Calu3 (cell line): ENCODE measurements at regions not wholly inside any gene's neighbourhood (a gene's known extent, or its start where the extent isn't known, plus 50 kb on each side); places are given as distances from the start of the nearest gene placed in this dataset.

Source experiments
- BruUV-seq: library from RNA; stranded (reverse); fragments of 400-500 nt; replicated peaks from 2 replicates; lab custom pipeline; 2021; lab: Mats Ljungman, UMichigan
- CTCF ChIA-PET: fragments of 300-600 bp; sonication (Branson Sonifier 250); formaldehyde crosslinking; loops from one replicate; lab custom pipeline; 2022; ENCODE audit warnings: antibody characterized with exemption; lab: Charles Lee
- DNase-seq: peaks from one replicate; pipeline ENCODE4 v3.0.0; 2022
- H3K27ac Mint-ChIP-seq: one replicate; pipeline ENCODE4 v1.8.0; 2022; ENCODE audit warnings: mixed read lengths; ENCODE audit not compliant: unreplicated experiment
- H3K27me3 Mint-ChIP-seq: one replicate; pipeline ENCODE4 v1.8.0; 2022; ENCODE audit warnings: mixed read lengths; ENCODE audit not compliant: unreplicated experiment
- H3K36me3 Mint-ChIP-seq: one replicate; pipeline ENCODE4 v1.8.0; 2022; ENCODE audit warnings: mild to moderate bottlenecking, moderate library complexity, mixed read lengths; ENCODE audit not compliant: insufficient read depth, unreplicated experiment
- H3K4me1 Mint-ChIP-seq: one replicate; pipeline ENCODE4 v1.8.0; 2022; ENCODE audit warnings: mild to moderate bottlenecking, low read depth, mixed read lengths; ENCODE audit not compliant: unreplicated experiment
- H3K4me3 Mint-ChIP-seq: one replicate; pipeline ENCODE4 v1.8.0; 2022; ENCODE audit warnings: mild to moderate bottlenecking, low read depth, moderate library complexity, mixed read lengths; ENCODE audit not compliant: unreplicated experiment
- H3K9me3 Mint-ChIP-seq: one replicate; pipeline ENCODE4 v1.8.0; 2022; ENCODE audit warnings: low read depth, mixed read lengths; ENCODE audit not compliant: unreplicated experiment
- CTCF ChIP-seq: fragments of 200-600 bp; IDR thresholded peaks from one replicate; pipeline ENCODE4 v1.8.0; 2022; ENCODE audit warnings: antibody characterized with exemption; ENCODE audit not compliant: unreplicated experiment
- intact Hi-C: fragments of 100-400 bp; cut with micrococcal nuclease; formaldehyde crosslinking; loops from one replicate; pipeline ENCODE4 v1.10.0; 2022; ENCODE audit not compliant: unreplicated experiment

- TF ChIP-seq CTCF = no peak
- Mint-ChIP-seq H3K27me3 (no peaks in the 10 kb centered on the region), H3K4me1 (no peaks in the 10 kb centered on the region), H3K4me3 (no peak overlapping the region), H3K9me3 (peaks cover 2% of the 10 kb centered on the region), H3K36me3 (no peaks in the 10 kb centered on the region), H3K27ac (no peak overlapping the region)
- intact Hi-C loops = no loop called here
- no peak for DNase-seq
- CTCF ChIA-PET = no interaction called here
- BruUV-seq = no TSS peak
Observed at GRCh38 chr4:128371001-128371777, 83.6 kb upstream of the PGRMC2 start.

GRCh38 chr4:128366212-128366611, 78.6 kb upstream of the PGRMC2 start:
- Mint-ChIP-seq H3K27ac (no peak overlapping the region), H3K4me1 (no peaks in the 10 kb centered on the region), H3K27me3 (no peaks in the 10 kb centered on the region), H3K36me3 (no peaks in the 10 kb centered on the region), H3K4me3 (no peak overlapping the region), H3K9me3 (no peaks in the 10 kb centered on the region)
- CTCF ChIA-PET = no interaction called here
- BruUV-seq = no TSS peak
- DNase-seq = no peak
- TF ChIP-seq CTCF = no peak
- intact Hi-C loops = no loop called here

- H3K27me3 Mint-ChIP-seq = no peaks in the 10 kb centered on the region
- no TSS peak for BruUV-seq
- no peaks in the 10 kb centered on the region for H3K4me1 Mint-ChIP-seq
- no peak for DNase-seq
- intact Hi-C loops = no loop called here
- H3K36me3 Mint-ChIP-seq = no peaks in the 10 kb centered on the region
- no peaks in the 10 kb centered on the region for H3K9me3 Mint-ChIP-seq
- H3K27ac Mint-ChIP-seq = no peak overlapping the region
- no peak overlapping the region for H3K4me3 Mint-ChIP-seq
- CTCF ChIA-PET = no interaction called here
- no peak for TF ChIP-seq CTCF
Observed at GRCh38 chr4:128364565-128364964, 77.0 kb upstream of the PGRMC2 start.

- CTCF ChIA-PET = no interaction called here
- H3K27ac Mint-ChIP-seq = no peak overlapping the region
- H3K4me3 Mint-ChIP-seq = no peak overlapping the region
- TF ChIP-seq CTCF = no peak
- intact Hi-C loops = no loop called here
- no peaks in the 10 kb centered on the region for H3K27me3 Mint-ChIP-seq
- no TSS peak for BruUV-seq
- no peaks in the 10 kb centered on the region for H3K36me3 Mint-ChIP-seq
- no peaks in the 10 kb centered on the region for H3K4me1 Mint-ChIP-seq
- no peak for DNase-seq
- H3K9me3 Mint-ChIP-seq = no peaks in the 10 kb centered on the region
Observed at GRCh38 chr4:128363966-128364365, 76.4 kb upstream of the PGRMC2 start.
